GM12878 (cell line): ENCODE measurements at regions not wholly inside any gene's neighbourhood (a gene's known extent, or its start where the extent isn't known, plus 50 kb on each side); places are given as distances from the start of the nearest gene placed in this dataset.

ENCODE experiments used
- ATAC-seq: fragments of 200-7000 bp; cut with Tn5 transposase; 3 replicates; pipeline ENCODE4 v1.9.1; 2020; ENCODE audit warnings: mild to moderate bottlenecking, moderate library complexity
- BruUV-seq: library from RNA; stranded (reverse); fragments of 400-500 nt; replicated peaks from 2 replicates; lab custom pipeline; 2021; lab: Mats Ljungman, UMichigan
- CTCF ChIA-PET: fragments of 300-600 bp; sonication (Branson Sonifier 250); formaldehyde crosslinking; extraction: SDS; loops from one replicate; lab custom pipeline; 2021; ENCODE audit warnings: inconsistent platforms; lab: Yijun Ruan, JAX
- POLR2A ChIA-PET: fragments of 350-600 bp; formaldehyde crosslinking; extraction: SDS; loops from one replicate; lab custom pipeline; 2021; ENCODE audit warnings: inconsistent platforms; lab: Charles Lee
- RAD21 ChIA-PET: fragments of 300-600 bp; sonication (Branson Sonifier 250); formaldehyde crosslinking; loops from one replicate; lab custom pipeline; 2023; ENCODE audit warnings: antibody characterized with exemption; ENCODE audit not compliant: unreplicated experiment; lab: Charles Lee
- SMC1A ChIA-PET: fragments of 300-600 bp; sonication (Branson Sonifier 250); formaldehyde crosslinking; loops from one replicate; lab custom pipeline; 2023; ENCODE audit not compliant: unreplicated experiment, uncharacterized antibody; lab: Charles Lee
- DNase-seq: peaks from one replicate; pipeline ENCODE4 v3.0.0-alpha.2; 2011; ENCODE audit warnings: low read depth, low spot score
- FAIRE-seq: peaks from 3 replicates; lab custom pipeline; 2011; peaks lifted over from hg19 to GRCh38; lab: Jason Lieb, UNC
- H2AFZ ChIP-seq: 2 replicates; pipeline ENCODE4 v1.6.0; 2011; ENCODE audit warnings: low read depth, low read length, control low read depth; ENCODE audit not compliant: control insufficient read depth
- H3K27ac ChIP-seq: 2 replicates; pipeline ENCODE4 v1.5.1; 2011; ENCODE audit warnings: control low read depth; ENCODE audit not compliant: control insufficient read depth, insufficient read depth
- H3K27me3 ChIP-seq, 2 experiments: replicated peaks in 1 of 2; 2 replicates each; pipeline versions ENCODE4 v1.6.0 to v1.6.1; 2011; ENCODE audit warnings: low read length in 1 of 2; ENCODE audit not compliant: control insufficient read depth in 2 of 2, insufficient read depth in 2 of 2
- H3K36me3 ChIP-seq, 2 experiments: 2 replicates each; pipeline ENCODE4 v1.5.1; 2011; ENCODE audit warnings: low read length in 1 of 2; ENCODE audit not compliant: control insufficient read depth in 2 of 2, insufficient read depth in 2 of 2
- H3K4me1 ChIP-seq: 2 replicates; pipeline ENCODE4 v1.6.1; 2011; ENCODE audit warnings: mild to moderate bottlenecking, low read length, moderate library complexity, mixed read lengths; ENCODE audit not compliant: control insufficient read depth, insufficient read depth
- H3K4me2 ChIP-seq: 2 replicates; pipeline ENCODE4 v1.6.0; 2011; ENCODE audit warnings: control low read depth; ENCODE audit not compliant: control insufficient read depth, insufficient read depth
- H3K4me3 ChIP-seq: fragments of 200-600 bp; sonication (generic); 2 replicates; pipeline ENCODE4 v1.5.1; 2016
- H3K79me2 ChIP-seq: 2 replicates; pipeline ENCODE4 v1.6.0; 2011; ENCODE audit warnings: low read length; ENCODE audit not compliant: control insufficient read depth, insufficient read depth
- H3K9ac ChIP-seq: 2 replicates; pipeline ENCODE4 v1.8.0; 2011; ENCODE audit warnings: low read length, control low read depth, mixed read lengths; ENCODE audit not compliant: control insufficient read depth, insufficient read depth
- H3K9me3 ChIP-seq: replicated peaks from 3 replicates; pipeline ENCODE4 v1.5.1; 2011; ENCODE audit warnings: mild to moderate bottlenecking, low read length; ENCODE audit not compliant: control insufficient read depth, insufficient read depth
- H4K20me1 ChIP-seq: 2 replicates; pipeline ENCODE4 v1.6.0; 2011; ENCODE audit not compliant: control insufficient read depth, insufficient read depth
- ASH2L ChIP-seq: fragments of 300-600, 200-600 bp; sonication (generic); IDR thresholded peaks from 2 replicates; pipeline ENCODE4 v1.6.1; 2017; ENCODE audit warnings: low read depth, mild to moderate bottlenecking, borderline replicate concordance
- DPF2 ChIP-seq: fragments of 450-650 bp; IDR thresholded peaks from 2 replicates; pipeline ENCODE4 v1.6.1; 2017; ENCODE audit warnings: mild to moderate bottlenecking
- ETV6 ChIP-seq, 2 experiments: fragments of 450-650 bp in 1 of 2; IDR thresholded peaks in 1 of 2; conservative IDR thresholded peaks in 1 of 2; 2 replicates each; pipeline ENCODE4 v1.6.1; 2014; ENCODE audit warnings: antibody characterized with exemption in 1 of 2, borderline replicate concordance in 1 of 2, low read depth in 1 of 2, mild to moderate bottlenecking in 1 of 2, moderate library complexity in 1 of 2
- FOXM1 ChIP-seq: IDR thresholded peaks from 2 replicates; pipeline ENCODE4 v1.6.1; 2012; ENCODE audit warnings: low read depth, mild to moderate bottlenecking, inconsistent platforms, low read length, moderate library complexity
- MYB ChIP-seq: fragments of 150-350 bp; IDR thresholded peaks from 2 replicates; pipeline ENCODE4 v1.6.1; 2014; ENCODE audit warnings: mild to moderate bottlenecking, low read depth, low read length, borderline replicate concordance
- MYC ChIP-seq: IDR thresholded peaks from 2 replicates; pipeline ENCODE4 v1.6.1; 2011; ENCODE audit warnings: mild to moderate bottlenecking, low read length, moderate library complexity, inconsistent platforms; ENCODE audit not compliant: insufficient read depth, insufficient replicate concordance, insufficient read length, severe bottlenecking
- STAT1 ChIP-seq: fragments of 450-650 bp; conservative IDR thresholded peaks from 2 replicates; pipeline ENCODE4 v1.6.1; 2014; ENCODE audit warnings: antibody characterized with exemption, mild to moderate bottlenecking
- TAF1 ChIP-seq: IDR thresholded peaks from 2 replicates; pipeline ENCODE4 v1.6.1; 2011; ENCODE audit warnings: mild to moderate bottlenecking, low read depth, low read length, borderline replicate concordance
- ZNF384 ChIP-seq: IDR thresholded peaks from 2 replicates; pipeline ENCODE4 v1.6.1; 2012; ENCODE audit warnings: low read depth, mild to moderate bottlenecking, low read length, improper control_type of control experiment, borderline replicate concordance
- ZZZ3 ChIP-seq: IDR thresholded peaks from 2 replicates; pipeline ENCODE4 v1.6.1; 2011; ENCODE audit warnings: low read depth; ENCODE audit not compliant: control insufficient read depth, insufficient read length
- WGBS: methylation state at CpG from one replicate; pipeline ENCODE4 v1.1.6; 2016; ENCODE audit warnings: low lambda C conversion rate; ENCODE audit not compliant: insufficient replicate concordance, insufficient coverage; ENCODE audit errors: missing lambda C conversion rate; 5-methylcytosine and 5-hydroxymethylcytosine counted together
- in situ Hi-C: fragments of 300-500 bp; cut with MboI; formaldehyde crosslinking; loops from 9 replicates; pipeline ENCODE4 v1.14.3; 2018; ENCODE audit warnings: mixed read lengths
- intact Hi-C: fragments of 100-400 bp; cut with micrococcal nuclease; formaldehyde crosslinking; loops from one replicate; pipeline ENCODE4 v1.14.2; 2022; ENCODE audit not compliant: unreplicated experiment

DNA sequence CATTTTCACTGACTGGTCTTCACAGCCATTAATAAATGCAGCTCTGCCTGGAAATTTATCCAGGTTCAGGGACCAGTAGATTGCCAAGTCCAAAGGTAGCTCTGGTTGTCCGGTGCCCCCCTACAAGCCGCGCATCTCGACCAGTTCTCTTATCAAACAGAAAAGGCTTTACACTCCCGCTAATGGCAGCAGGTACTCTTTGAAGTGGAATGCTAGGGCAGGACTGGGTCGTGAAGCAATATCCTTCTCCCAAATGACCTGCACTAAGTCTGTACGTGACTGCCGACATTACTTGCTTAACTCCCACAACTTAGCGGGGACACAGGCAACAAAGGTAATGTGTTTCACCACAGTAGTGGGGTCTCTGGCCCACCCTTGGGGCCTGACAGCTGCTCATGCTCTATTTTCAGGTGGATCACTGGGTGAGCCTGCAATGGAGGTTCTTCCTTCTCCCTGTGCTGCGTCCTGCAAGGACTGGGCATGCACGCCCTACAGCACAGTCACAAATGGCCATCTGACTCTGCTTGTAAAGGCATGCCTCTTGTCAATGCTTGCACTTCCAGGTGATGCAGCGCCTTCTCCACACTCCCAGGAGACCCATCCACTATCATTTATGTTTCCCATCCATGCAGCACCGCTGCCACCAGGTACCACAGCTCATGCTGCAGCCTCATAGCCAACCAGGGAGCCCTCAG lies 96.1 kb upstream of the CTSC start:
- no peak overlapping the region for H3K4me3 ChIP-seq
- H3K36me3 ChIP-seq, result no peaks in the 10 kb centered on the region; a peak in 1 of 4 replicates
- BruUV-seq, result no TSS peak
- CTCF ChIA-PET, result no interaction called here
- peak overlapping the region; percentile 90 for H3K27ac ChIP-seq
- H3K79me2 ChIP-seq, result no peaks in the 10 kb centered on the region
- POLR2A ChIA-PET, result no interaction called here
- FAIRE-seq, result no peak
- no peak for TF ChIP-seq ASH2L
- TF ChIP-seq TAF1, result no peak
- no peak for TF ChIP-seq ETV6 (conservative IDR thresholded peaks at IDR 0.05 in 1 of 2, IDR thresholded peaks at IDR 0.05 in 1 of 2; ENCODE audit: borderline replicate concordance in 1 of 2, low read depth in 1 of 2)
- TF ChIP-seq MYC, result no peak
- TF ChIP-seq MYB, result no peak
- TF ChIP-seq ZNF384, result no peak
- TF ChIP-seq STAT1, result no peak
- TF ChIP-seq DPF2, result no peak
- no peak for TF ChIP-seq FOXM1
- TF ChIP-seq ZZZ3, result no peak
- TF ChIP-seq, all 136 proteins: peak for 0
- intact Hi-C loops (loop anchor here (2.0 kb wide), 1 partner anchor 133 kb away; no protein-coding TSS in a partner anchor), in situ Hi-C loops (no loop called here)
- Histone ChIP-seq H3K4me2 (no peak overlapping the region), H3K4me1 (peaks cover 26% of the 10 kb centered on the region), H3K9me3 (peaks cover 26% of the 10 kb centered on the region), H2AFZ (no peak overlapping the region), H4K20me1 (no peaks in the 10 kb centered on the region), H3K9ac (no peak overlapping the region), H3K27me3 (no peaks in the 10 kb centered on the region)
- ChIA-PET RAD21 (no interaction called here), SMC1A (interaction anchor here (3.1 to 3.3 kb wide), 2 partner anchors 74 to 77 kb away, joined by 11 to 13 read pairs; no protein-coding TSS in a partner anchor)
- WGBS, result 88% methylated on average over 13 of the region's 13 CpGs
- ATAC-seq, result no peak
- no peak for DNase-seq
